Mammary epithelial cell (primary cell): ENCODE measurements at regions not wholly inside any gene's neighbourhood (a gene's known extent, or its start where the extent isn't known, plus 50 kb on each side); places are given as distances from the start of the nearest gene placed in this dataset.

ENCODE experiments used
- CTCF ChIP-seq, 2 donors: IDR thresholded peaks in 1 of 2; conservative IDR thresholded peaks in 1 of 2; 2 replicates each; pipeline ENCODE4 v1.5.1; 2011 to 2012; ENCODE audit warnings: inconsistent platforms in 2 of 2, low read length in 2 of 2, mild to moderate bottlenecking in 2 of 2, control low read depth in 1 of 2, low read depth in 1 of 2; ENCODE audit not compliant: insufficient read depth in 1 of 2; ENCODE audit errors: extremely low read depth in 1 of 2
- EZH2 ChIP-seq: IDR thresholded peaks from 2 replicates; pipeline ENCODE4 v1.6.1; 2012; ENCODE audit warnings: low read length, inconsistent platforms, borderline replicate concordance

GRCh38 chr9:73979894-73980264 lies 517.3 kb upstream of the RORB start:
- TF ChIP-seq CTCF (conservative IDR thresholded peaks at IDR 0.05 in 1 of 2, IDR thresholded peaks at IDR 0.05 in 1 of 2; ENCODE audit: extremely low read depth in 1 of 2, insufficient read depth in 1 of 2, low read depth in 1 of 2, low read length in 2 of 2) (no peak), EZH2 (no peak)
